Hematopoietic multipotent progenitor cell (in vitro differentiated cells): ENCODE measurements at regions not wholly inside any gene's neighbourhood (a gene's known extent, or its start where the extent isn't known, plus 50 kb on each side); places are given as distances from the start of the nearest gene placed in this dataset.

Experiments used
- DNase-seq, 3 donors: peaks; one replicate each; pipeline ENCODE4 v3.0.0-alpha.2; 2011 to 2015; ENCODE audit warnings: low read depth in 2 of 3, low spot score in 2 of 3

DNA sequence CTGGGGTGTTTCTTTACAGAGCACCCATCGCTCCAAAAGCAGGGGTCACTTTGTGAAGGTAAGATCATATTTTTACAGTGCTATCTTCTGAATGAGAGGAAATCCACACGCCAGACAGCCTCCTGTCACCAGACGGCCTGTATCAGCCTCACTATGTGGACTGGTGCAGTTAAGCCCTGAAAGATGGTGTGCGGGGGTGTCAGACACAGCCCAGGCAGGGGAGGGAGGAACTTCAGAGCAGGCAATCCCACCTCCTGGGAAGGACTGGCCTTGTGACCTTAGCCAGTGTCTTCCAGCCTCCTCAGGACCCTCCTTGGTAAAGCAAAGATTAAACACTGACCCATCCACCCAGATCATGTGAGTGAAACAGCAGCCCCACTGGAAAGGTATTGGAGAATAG lies 249.4 kb upstream of the CTAGE1 start:
- no peak for DNase-seq

DNA sequence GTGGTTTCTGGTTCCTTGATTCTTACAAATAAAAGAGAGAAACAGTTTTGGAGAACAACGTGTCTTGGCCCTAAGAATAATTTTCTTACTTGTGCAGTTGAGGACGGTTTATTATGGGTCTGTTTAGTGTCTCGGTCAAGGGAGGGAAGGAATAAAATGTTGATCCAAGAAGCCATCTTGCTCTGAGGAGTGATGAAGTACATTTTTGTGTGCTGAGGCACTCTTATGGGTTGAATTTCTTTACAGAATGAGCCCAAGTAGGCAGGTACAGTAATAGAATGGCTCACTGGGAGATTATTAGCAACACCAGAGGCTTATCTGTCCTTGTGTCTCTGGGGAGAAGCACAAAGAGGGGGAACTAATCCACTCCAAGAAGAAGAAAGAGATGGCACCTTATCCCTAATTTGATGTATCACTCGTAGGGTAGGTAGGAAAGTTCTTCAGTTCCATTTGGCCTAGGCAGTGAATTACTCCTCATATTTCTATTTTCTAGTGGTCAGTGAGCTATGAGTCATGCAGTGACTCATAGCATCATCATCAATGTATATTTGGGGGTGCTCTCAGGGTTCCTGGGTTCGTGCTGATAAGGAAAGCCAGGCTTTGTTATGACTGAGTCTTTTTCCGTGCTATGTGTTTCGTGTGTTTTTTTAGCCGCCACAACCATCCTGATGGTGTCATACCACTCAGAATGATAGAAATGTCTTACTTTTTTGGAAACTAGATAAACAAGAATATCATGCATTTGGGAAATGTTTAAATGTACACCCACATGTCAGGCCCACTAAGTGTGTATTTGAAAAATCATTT lies 250.1 kb upstream of the CTAGE1 start:
- DNase-seq = no peak

DNA sequence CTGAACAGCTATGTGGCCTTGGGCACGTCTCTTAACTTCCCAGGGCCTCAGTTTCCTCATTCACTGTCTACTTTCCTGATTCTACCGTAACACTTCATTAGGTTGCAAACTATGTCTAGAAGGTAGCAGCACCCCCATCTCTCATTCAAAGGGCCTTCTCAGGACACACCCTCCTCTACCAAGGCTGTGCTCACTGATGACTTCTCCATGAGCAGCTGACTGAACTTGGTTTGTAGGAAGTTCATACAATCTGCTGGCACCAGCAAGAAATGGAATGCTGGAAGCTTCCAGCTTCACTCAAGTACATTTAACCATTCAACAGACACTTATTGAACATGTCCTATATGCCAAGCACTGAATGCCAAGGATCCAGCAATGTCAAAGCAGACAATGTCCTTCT lies 250.8 kb upstream of the CTAGE1 start:
- DNase-seq = no peak

DNA sequence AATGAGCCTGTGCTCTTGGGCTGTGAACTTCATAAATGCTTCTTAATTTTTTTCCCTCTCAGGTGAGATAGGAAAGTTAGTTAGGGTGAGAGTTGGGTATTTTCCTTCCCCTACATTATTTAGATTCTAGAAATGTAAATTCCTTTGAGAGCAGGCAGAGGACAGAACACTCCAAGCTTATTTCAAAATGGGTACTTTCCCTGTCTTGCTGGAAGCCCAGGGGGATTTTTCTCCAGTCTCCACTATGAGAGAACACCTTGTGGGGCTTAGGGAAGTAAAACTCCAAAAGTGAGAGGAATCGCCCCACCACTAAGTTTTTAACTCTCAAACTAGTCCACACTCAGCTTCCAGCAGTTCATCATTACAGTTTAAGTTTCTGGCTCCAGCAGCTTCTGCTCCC lies 253.2 kb upstream of the CTAGE1 start:
- DNase-seq = no peak

DNA sequence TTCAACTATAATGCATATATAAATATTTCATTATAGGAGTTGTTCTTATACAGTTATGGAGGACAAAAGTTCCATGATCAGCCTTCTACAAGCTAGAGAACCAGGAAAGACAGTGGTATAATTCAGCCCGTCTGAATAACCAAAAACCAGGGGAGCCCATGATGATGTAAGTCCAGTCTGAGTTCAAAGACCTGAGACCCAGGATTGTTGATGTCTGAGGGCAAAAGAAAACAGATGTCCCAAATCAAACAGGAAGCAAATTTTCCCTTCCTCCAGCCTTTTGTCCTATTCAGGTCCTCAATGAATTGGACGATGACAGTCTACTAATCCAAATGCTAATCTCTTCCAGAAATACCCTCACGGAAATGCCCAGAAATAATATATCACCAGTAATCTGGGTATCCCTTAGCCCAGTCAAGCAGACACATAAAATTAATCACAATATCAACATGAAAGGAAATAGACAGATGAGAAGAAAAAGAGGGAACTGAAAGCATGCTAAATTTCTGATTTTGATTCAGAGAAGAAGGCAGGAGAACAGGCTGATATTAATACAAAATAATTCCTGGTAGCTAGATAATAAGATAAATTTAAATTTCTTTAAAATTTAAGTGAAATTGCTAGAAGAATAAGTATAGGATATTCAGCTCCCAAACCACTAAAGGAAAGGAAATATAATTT lies 255.6 kb upstream of the CTAGE1 start:
- DNase-seq = no peak

DNA sequence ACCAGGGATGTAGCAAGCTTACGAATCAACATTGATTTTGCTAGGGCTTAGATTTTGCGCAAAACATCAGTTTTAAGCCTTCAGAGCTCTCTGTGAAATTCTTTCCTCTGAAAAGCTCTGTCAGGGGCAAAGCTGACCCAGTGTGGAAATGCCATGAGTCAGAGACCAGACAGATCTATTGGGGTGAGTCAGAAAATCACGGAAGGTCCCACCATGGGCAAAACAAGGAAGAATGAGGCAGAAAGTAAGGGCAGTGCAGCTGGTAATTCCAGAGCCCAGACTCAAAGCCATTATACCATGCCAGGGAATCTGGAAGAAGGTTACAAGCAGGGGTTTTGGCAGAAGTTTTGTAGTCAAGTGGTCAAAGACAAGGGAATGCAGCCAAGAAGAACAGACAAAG lies 256.6 kb upstream of the CTAGE1 start:
- no peak for DNase-seq

DNA sequence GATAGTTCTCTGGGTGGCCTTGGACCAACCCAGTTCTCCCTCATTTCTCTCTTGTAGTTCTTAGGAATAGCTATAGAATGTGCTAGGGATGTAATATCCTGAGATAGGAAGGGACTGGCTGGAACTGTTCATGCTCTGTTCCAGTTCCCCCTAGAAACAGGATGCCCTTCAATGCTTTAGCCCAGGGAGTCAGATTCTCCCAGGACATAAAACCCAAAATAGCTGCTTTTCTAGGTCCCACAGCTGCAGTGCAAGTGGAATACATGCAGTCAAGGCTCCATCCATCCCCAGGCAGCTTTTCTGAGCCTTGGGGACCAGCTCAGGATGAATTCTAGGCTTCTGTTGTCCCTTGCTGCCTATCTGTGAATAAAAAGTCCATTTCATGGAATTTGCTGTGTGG lies 257.3 kb upstream of the CTAGE1 start:
- DNase-seq = no peak

DNA sequence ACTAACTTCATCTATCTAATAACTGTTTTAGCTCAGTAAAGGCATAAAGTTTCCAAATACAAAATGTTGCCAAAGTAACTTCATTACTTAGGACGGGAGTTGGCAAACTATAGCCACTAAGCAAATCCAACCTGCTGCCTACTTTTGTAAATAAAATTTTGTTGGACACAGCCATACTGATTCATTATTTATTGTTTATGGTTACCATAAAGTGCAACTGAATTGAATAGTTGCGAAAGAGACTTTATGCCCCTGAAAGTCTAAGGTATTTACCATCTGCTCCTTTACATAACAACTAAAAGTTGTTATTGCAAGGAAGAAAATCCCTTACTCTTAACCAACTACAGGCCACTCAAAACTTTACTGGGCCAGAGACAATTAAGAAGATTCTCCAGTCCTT lies 256.7 kb upstream of the RBBP8 start:
- DNase-seq = no peak

DNA sequence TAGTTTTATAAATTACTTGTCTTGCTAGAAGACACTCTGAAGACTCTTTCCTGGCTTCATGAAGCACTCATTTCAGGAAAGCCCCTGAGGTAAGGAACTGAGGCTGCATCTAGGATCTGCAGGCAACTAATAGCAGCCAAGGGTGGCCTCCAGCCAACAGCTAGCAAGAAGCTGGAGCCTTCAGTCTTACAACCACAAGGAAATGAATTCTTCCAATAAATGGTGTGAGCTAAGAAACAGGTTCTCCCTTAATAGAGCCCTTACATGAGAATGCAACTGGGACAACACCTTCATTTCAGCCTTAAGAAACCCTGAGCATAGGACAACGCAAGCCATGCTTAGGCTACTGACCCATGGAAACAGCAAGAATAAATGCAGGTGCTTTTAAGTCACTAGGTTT lies 254.6 kb upstream of the RBBP8 start:
- DNase-seq = no peak

DNA sequence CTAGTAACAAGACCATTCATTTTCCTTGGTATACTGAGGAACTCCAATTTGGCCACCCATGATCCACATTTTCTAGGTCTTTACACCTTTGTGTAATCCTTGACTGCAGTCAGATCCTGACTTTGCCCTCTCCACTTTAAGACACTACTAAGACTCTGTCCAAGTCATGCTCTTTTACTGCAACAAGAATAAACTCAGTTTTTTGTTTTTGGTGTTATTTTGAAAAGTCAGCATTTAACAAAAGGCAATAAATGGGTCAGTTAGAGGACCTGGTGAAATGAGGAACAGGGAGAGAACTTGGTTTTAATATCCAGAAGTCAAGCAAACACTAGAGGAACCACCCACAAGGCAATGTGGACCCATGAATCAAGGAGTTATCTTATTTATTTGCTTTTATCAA lies 252.2 kb upstream of the RBBP8 start:
- DNase-seq = no peak

DNA sequence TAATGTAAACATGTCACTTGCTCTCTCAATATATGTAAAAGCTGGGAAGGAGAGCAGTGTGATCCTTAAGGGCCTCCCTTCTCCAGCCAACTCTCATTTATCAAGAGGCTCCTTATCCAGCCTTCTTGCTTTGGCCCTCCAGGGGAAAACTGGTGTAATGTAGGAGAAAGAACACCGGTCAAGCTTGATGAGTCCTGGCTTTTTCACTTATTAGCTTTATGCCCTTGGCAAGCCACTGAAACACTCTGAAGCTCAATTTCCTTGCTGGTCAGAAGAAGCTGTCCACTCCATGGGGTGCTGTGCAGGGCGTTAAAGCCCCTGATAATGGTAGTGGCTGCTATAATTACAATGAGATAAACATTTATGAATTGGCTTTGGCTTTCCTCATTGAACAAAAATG lies 251.2 kb upstream of the RBBP8 start:
- DNase-seq = no peak

DNA sequence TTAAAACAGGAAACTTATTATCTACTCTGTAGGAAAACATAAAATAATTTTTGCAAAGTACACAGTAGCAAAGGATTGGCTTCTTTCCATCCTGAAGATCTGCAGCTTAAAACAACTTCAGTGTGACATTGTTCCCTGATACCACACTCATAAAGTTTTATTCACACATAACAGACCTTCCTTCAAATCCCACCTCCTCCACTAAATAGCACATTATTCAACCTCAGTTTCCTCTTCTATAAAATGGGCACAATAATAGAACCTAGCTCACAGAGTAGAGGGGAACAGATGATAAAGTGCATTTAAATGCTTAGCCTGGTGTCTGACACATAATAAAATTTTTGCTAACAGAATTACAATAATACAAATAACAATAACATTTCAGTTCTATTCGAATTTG lies 250.4 kb upstream of the RBBP8 start:
- no peak for DNase-seq

DNA sequence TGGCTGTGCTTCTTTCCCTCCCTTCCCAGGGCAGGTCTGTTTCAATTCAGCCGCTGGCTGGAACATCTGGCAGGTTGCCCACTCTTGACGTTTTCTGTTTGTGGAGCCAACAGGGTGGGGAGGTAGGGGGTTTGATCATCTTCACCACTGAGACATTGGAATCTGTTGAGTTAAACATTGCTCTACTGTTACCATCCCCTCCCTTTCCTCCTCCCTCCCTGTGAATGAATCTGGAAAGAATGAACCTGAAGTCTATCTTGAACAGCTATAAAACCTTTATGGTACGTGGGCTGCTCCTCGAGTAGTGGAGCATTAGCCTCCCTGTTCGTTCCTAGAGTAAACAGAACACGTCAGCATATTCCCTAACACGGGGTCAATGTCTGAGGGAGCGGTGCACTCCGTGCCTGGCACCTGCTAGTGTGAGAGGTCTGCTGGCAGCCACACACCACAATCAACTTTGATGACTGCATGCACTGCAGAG lies 249.9 kb upstream of the RBBP8 start:
- no peak for DNase-seq

DNA sequence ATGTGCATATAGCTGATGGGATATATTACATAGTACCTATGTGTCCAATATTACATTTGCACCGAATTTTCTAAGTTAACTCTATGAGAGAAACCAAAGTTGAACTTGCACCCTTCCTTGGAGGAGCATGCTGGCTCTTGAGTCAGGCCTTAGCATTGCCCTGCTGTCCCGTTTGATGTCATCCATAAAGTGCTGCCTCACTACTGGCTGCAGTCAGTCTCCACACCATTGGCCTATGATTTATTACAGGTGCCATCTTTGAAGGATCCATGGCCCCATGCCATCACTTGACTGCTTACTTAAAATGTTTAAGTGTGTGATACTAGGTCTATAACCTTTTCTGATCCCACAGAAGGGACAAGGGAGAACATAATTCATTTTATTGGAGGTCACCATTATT lies 249.3 kb upstream of the RBBP8 start:
- no peak for DNase-seq

DNA sequence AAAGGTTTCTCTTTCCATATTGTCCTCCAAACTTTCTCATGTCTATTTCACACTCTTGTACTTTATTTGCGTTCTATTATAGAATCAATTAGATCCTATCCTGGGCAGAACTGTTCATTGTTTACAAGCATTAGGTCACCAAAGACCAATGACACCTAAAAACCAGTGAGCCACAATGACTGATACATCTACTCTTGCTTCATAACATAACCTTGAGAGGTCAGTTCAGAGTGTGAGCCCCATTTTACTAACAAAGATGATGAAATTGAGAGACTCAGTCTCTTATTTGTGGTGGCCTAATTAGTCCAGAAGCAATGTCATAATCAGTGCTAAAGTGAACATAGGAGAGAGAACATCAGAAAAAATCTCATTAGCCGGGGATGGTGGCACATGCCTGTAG lies 248.9 kb upstream of the RBBP8 start:
- no peak for DNase-seq

DNA sequence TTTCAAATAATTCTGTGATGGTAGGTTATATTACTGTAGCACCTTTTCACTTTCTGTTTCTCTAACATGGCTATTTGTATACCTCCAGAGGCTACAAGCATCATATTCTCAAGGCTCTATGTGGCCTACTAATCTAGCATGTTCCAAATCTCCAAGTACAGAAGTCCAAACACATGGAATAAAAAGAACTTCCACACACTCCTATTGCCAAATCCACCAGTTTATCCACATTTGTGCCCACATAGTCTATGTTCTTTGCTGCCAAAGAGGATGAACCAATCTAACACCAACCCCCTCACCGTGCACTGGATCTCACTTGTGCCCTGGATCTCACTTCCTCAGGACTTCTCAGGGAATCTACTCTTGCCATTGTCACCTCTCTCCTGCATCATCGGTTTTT lies 247.3 kb upstream of the RBBP8 start:
- DNase-seq = no peak

DNA sequence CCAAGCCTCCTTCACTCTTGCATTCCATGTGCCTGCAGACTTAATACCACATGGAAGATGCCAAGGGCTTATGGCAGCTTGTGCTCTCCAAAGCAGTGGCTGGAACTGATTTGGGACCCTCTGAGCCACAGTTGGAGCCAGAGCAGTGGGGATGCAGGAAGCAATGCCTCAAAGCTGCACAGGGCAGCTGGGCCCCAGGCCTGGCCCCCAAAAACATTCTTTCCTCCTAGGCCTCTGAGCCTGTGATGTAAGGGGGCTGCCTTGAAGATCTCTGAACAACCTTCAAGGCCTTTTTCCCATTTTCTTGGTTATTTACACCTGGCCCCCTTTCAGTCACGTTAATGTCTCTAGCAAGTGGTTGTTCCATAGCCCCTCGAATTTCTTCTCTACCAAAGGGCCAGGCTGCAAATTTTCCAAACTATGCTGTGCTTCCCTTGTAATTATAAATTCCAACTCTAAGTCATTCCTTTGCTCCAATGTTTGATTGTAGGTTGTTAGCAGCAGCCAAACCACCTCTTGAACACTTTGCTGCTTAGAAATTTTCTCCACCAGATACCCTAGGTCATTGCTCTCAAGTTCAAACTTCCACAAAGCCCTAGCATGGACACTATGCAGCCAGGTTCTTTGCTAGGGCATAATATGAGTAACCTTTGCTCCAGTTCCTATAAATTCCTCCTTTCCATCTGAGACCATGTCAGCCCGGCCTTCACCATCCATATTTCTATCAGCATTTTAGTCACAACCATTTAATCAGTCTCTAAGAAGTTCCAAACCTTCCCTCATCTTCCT lies 245.0 kb upstream of the RBBP8 start:
- no peak for DNase-seq

DNA sequence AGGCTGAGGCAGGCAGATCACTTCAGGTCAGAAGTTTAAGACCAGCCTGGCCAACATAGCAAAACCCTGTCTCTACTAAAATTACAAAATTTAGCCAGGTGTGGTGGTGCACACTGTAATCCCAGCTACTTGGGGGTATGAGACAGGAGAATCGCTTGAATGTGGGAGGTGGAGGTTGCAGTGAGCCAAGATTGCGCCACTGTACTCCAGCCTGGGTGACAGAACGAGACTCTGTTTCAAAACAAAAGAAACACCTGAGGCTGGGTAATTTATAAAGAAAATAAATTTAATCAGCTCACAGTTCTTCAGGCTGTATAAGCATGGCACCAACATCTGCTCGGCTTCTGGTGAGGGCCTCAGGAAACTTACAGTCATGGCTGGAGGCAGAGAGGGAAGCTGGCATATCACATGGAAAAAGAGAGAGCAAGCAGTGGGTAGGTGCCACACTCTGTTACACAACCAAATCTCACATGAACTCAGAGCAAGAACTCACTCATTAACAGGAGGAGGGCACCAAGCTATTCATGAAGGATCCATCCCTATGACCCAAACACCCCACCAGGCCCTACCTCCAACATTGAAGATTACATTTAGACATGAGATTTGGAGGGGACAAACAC lies 244.1 kb upstream of the RBBP8 start:
- DNase-seq = no peak

DNA sequence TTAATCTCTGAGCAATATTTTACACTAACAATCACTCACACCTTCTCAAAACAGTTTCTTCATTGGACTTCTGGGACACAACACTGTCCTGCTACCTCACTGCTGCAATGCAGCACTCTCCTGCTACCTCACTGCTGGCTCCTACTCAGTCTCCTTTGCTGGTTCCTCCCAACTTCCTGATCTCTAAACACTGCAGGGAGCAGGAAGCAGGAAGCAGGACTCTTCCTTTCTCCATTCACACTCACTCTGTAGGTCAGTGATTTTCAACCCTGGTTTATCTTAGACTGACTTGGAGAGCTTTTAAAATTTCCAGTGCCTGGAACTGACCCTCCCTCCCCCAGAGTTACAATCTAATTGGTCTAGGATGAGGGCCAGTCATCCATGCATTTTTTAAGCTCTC lies 243.4 kb upstream of the RBBP8 start:
- DNase-seq = no peak

DNA sequence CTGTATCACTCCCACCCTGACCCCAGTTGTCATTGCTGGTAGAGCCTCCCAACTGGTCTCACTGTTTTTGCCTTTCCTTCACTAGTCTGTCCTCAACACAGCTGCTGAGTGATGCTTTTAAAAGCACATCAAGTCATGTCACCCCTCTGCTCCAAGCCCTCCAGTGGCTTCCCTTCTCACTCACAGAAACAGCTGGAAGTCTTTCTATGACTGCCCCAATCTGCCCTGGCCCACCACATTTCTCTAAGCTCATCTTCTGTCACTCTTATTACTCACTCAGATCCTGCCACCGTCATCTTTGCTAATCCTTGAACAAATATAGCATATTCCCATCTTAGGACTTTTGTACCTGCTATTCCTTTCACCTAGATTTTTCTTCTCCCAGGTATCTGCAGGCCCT lies 242.6 kb upstream of the RBBP8 start:
- DNase-seq = no peak
